Kidney epithelial cell (primary cell): ENCODE measurements at regions not wholly inside any gene's neighbourhood (a gene's known extent, or its start where the extent isn't known, plus 50 kb on each side); places are given as distances from the start of the nearest gene placed in this dataset.

Source experiments
- DNase-seq: peaks from one replicate; pipeline ENCODE4 v3.0.0-alpha.2; 2010; ENCODE audit warnings: low read depth
- H3K27me3 ChIP-seq: 2 replicates; pipeline ENCODE4 v1.6.0; 2011; ENCODE audit warnings: low read length; ENCODE audit not compliant: control insufficient read depth, insufficient read depth
- H3K36me3 ChIP-seq: 2 replicates; pipeline ENCODE4 v1.5.1; 2011; ENCODE audit warnings: low read length; ENCODE audit not compliant: control insufficient read depth, insufficient read depth
- H3K4me3 ChIP-seq: 2 replicates; pipeline ENCODE4 v1.5.1; 2011; ENCODE audit warnings: low read depth, mild to moderate bottlenecking, control low read depth, low read length
- CTCF ChIP-seq: IDR thresholded peaks from 2 replicates; pipeline ENCODE4 v1.5.1; 2011; ENCODE audit warnings: mild to moderate bottlenecking, moderate library complexity, low read length, control low read depth, inconsistent platforms; ENCODE audit not compliant: insufficient read depth, poor library complexity, severe bottlenecking

- H3K36me3 ChIP-seq, result no peaks in the 10 kb centered on the region
- no peak for DNase-seq
Observed at GRCh38 chr2:7976206-7976605, 705.6 kb upstream of the ID2 start.

GRCh38 chr2:7977981-7978380 lies 703.9 kb upstream of the ID2 start:
- no peaks in the 10 kb centered on the region for H3K27me3 ChIP-seq
- no peak for DNase-seq
- no peak for TF ChIP-seq CTCF
- H3K36me3 ChIP-seq, result no peaks in the 10 kb centered on the region
- H3K4me3 ChIP-seq, result no peak overlapping the region

More at GRCh38 chr2:7976206-7976605, 705.6 kb upstream of the ID2 start:
- no peak for TF ChIP-seq CTCF
- Histone ChIP-seq H3K4me3 (no peak overlapping the region), H3K27me3 (no peaks in the 10 kb centered on the region)

GRCh38 chr2:7982054-7982453 lies 699.8 kb upstream of the ID2 start:
- no peak for DNase-seq
- TF ChIP-seq CTCF, result no peak
- Histone ChIP-seq H3K27me3 (no peaks in the 10 kb centered on the region), H3K4me3 (no peak overlapping the region), H3K36me3 (no peaks in the 10 kb centered on the region)

GRCh38 chr2:7983451-7983850 lies 698.4 kb upstream of the ID2 start:
- no peaks in the 10 kb centered on the region for H3K27me3 ChIP-seq
- H3K36me3 ChIP-seq, result no peaks in the 10 kb centered on the region
- no peak overlapping the region for H3K4me3 ChIP-seq
- no peak for DNase-seq
- TF ChIP-seq CTCF, result no peak

- TF ChIP-seq CTCF, result no peak
- no peaks in the 10 kb centered on the region for H3K36me3 ChIP-seq
- H3K27me3 ChIP-seq, result no peaks in the 10 kb centered on the region
- no peak overlapping the region for H3K4me3 ChIP-seq
- DNase-seq, result no peak
Observed at GRCh38 chr2:7983912-7984311, 697.9 kb upstream of the ID2 start.

GRCh38 chr2:7984693-7985353 lies 697.0 kb upstream of the ID2 start:
- H3K27me3 ChIP-seq, result no peaks in the 10 kb centered on the region
- H3K36me3 ChIP-seq, result no peaks in the 10 kb centered on the region
- no peak for DNase-seq
- TF ChIP-seq CTCF, result no peak
- no peak overlapping the region for H3K4me3 ChIP-seq
